Fibroblast of skin of back (primary cell): ENCODE measurements at regions not wholly inside any gene's neighbourhood (a gene's known extent, or its start where the extent isn't known, plus 50 kb on each side); places are given as distances from the start of the nearest gene placed in this dataset.

Source experiments
- DNase-seq: peaks from one replicate; pipeline ENCODE4 v3.0.0-alpha.2; 2013

- DNase-seq: no peak
Measured at GRCh38 chr5:74374656-74375055, 265.9 kb downstream of the ENC1 start.

DNA sequence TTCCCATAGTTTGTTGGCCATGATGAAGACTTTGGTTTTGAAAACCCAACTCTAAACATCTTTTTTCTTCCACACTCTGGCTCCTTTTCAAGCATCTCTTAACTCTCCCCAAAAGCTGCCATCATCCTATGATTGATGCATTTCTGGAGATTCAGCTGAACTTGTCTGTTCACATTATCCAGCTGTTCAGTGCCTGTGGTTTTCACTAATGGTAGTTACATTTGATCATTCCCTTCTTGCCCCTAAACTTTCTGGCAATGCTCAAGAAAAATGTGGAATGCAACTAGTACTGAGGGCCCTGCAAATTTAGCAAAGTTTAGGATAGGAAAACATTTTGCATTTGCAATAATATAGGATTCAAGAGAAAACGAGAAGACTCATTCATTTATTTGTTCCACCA lies 267.5 kb downstream of the ENC1 start:
- no peak for DNase-seq

DNA sequence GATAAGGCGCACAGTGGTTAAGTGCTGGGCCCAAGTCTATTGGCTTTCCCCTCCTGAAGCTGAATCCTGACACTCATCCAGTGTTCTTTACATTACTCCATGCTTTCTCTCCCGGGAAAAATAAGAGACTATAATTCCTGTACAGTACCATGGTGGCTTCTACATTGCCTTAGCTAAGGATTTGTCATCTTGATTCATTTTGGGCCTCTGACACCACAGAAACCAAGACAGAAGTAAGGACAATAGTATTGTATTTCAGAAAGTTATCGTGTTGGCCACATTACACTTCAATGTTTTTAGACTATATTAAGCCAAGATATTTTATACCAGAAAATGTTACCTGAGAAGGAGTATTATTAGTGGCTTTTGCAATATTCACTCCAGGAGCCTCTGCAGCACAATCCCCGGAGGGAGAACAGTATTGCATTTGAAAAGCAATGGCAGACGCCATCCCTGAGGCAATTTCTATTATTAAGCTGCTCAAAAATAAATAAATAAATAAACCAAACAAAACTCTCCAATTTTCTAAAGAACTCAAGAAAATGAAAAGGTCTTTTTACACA lies 267.9 kb downstream of the ENC1 start:
- DNase-seq: no peak

GRCh38 chr5:74372051-74372450 lies 268.5 kb downstream of the ENC1 start:
- no peak for DNase-seq

DNA sequence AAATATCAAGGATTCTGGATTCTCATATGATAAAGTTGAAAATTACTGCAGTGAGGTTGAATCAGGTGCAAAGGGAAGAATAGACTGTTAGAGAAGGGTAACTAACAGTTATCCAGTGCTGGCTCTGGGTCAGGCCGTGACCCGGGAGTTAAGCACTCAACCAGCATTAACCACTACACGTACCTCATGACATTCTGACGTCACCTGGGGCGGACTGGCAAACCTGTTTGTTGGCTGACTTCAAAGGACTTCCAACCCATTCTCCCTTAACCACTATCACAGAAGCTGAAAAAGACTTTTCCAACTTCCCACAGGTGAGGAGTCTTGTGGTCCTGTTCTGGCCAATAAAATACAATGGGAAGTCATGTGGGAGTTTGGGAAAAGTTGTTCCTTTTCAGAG lies 268.9 kb downstream of the ENC1 start:
- DNase-seq: no peak

DNA sequence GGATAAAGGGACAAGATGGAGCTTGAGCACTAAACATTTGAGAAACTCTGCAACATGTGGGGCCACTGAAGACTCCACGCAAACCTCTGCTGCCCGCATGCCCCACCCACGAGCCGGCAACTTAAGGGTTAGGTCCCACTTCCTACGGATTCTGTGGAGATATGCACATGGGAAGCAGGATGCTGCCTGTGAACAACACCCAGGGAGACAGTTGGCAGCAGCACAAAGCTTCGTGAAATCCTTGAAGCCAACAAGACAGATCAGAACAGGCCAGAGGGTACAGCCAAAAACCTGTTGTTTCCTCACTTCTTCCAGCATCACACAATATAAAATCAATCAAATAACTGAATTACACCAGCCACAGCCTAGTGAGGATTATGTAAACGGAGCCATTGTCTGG lies 270.4 kb downstream of the ENC1 start:
- no peak for DNase-seq

- no peak for DNase-seq
Measured at GRCh38 chr5:74369173-74369572, 271.4 kb downstream of the ENC1 start.

- no peak for DNase-seq
Measured at GRCh38 chr5:74367934-74368333, 272.6 kb downstream of the ENC1 start.

DNA sequence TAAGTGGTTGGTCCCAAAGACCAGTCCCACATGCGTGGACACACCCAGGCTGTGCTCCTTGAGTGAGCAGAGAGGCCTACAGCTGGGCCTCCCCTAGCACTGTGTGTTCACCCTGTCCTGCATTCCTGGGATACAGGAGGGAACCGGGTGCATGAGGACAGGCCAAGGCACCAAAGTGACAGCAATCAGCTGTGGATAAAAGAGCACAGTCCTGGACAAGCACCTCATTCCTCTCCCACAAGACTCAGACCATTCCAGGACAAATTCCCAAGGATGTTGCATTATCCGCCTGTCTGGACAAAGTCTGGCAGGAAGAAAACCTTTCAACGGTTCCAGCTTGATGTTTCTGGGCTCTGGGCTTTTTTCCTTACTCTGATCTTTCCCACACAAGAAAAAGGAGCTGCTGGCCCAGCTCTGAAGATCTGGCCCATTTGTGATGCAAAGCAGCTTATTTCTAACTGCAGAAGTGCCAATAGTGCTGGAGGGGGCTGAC lies 273.2 kb downstream of the ENC1 start:
- DNase-seq: no peak

DNA sequence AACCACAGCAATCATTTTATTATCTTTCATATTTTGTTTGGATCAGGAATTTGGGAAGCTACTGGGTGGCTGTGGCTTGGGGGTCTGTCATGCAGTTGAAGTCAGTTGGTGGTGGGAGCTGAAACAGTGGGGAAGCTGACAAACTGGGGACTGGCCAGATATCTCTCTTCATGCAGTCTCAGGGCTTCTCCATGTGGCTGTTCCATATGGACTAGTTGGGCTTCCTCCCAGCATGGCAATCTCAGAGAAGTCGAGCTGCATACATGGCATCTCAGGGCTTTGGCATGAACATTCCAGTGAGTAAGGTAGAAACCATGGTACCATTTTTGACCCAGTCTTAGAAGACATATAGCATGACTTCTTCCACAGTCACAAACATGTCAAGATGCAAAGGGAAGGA lies 274.8 kb downstream of the ENC1 start:
- no peak for DNase-seq

GRCh38 chr5:74364507-74364906 lies 276.0 kb downstream of the ENC1 start:
- no peak for DNase-seq

- no peak for DNase-seq
Measured at GRCh38 chr5:74363603-74364205, 276.8 kb downstream of the ENC1 start.

DNA sequence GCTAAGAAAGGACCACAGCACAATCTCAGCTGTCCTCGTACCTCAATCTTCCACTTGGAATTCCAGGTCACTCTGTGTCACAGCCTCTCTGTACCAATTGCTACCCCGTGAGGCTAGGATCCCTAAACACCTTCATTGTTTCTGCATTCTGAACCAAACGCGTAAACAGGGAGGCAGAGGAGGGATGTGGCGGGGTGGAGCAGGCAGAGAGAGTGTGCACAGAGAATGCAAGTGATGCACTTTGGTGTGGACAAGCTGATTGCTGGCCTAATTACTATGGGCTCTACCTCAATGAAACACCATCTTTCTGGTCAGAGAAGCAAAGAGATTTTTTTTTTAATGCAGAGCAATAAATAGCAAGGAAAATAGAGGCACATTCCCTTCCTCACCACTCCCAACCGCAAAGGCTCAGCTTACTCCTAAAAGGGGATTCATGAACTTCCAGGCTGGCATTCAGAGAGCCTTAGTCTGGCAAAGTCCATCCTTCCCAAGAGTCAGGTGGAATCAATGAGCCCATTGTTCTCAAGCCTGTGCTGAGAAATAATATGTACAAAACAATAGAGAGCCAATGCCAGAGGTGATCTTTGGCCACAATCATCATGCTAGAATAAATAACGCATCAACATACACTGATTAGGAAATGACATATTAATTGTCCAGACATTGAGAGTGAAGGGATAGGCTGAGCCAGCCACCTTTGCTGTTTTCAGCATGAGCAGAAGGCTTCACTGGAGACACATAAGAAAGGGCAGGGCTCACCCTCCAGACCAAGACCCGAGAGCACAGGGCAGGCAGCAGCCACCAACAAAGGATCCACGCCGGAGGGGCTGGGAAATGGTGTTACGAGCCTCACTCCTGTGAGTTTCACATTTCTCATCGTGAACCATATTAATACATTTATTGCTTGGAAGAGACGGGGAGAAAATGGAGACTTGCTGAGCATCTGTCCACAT lies 278.8 kb downstream of the ENC1 start:
- no peak for DNase-seq

DNA sequence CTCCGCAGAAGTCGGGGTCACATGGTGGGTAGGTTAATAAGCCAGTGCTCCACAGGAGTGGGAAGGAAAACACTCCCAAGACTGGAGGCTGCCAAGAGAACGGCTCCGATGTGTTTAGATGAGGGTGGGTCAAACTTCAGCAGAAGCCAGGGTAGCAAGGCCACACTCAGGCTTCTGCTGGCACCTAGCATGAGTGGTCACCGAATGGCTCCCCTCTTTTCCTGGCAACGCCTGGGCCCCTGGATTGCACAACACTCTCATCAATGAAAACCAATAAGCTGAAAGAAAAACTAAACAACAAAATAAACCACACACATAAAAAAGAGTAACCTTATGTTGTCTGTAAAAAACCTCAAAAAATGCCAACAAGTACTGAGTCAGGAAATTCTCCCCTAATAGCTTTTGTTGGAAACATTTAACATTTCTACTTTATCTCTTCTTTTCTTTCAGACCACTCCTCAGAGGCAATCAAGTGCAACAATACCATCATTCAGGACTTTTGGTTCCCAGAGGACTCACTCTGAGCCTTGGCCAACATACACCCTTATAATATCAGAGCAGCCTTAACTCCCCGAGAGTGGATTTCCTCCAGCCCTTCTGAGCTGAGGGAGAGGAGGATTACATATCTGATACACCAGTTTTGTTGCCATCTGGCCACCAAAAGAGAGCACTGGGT lies 279.9 kb downstream of the ENC1 start:
- DNase-seq: no peak

DNA sequence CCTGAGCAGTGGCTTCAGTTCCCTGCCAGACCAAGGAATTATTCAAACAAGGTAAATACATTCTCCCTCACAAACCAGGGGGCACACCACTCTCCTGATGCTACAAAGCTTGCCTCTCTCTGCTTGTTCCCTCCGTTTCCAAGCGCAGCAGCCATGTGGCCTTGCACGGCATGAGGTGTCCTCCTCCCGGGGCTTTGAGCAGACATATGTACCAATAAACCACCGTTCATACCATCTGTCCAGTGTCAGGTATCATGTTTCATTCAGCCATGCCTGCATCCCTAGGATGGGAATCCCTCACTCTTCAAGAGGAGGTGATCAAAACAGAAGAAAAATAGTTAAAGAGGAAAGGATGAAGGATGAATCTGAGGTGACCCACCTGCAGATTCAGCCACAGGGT lies 282.7 kb downstream of the ENC1 start:
- DNase-seq: no peak

DNA sequence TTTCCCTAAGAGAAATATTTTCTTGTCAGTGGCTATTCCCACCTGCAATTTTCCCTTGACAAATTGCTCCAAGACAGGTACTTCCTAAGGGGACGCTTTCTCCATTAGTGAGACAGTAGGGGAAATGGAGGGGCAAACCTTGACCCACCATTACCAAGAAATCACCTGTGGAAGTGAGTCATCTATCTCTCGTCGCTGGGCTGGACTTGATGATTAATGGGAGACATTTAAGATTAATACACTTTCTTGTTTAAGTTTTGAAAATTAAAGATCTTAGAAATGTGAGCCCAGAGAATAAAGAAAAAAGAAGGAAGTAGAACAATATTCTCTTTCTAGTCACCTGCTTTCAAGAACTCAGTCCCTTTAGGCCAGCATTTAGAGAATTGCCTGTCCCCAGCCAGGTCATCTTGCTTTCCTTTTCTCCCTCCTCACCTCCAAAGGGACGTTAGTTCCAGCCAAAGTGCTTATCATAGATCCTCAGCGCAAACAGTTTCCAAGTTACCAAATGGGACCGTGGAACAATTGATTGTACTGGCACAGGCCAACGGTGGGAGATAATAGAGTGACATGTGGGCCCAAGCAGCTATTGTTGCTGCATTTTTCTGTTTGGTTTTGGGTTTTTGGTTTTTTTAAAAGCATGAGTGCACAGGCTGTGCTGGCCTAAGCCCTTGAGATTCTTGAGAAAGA lies 284.4 kb downstream of the ENC1 start:
- DNase-seq: no peak

DNA sequence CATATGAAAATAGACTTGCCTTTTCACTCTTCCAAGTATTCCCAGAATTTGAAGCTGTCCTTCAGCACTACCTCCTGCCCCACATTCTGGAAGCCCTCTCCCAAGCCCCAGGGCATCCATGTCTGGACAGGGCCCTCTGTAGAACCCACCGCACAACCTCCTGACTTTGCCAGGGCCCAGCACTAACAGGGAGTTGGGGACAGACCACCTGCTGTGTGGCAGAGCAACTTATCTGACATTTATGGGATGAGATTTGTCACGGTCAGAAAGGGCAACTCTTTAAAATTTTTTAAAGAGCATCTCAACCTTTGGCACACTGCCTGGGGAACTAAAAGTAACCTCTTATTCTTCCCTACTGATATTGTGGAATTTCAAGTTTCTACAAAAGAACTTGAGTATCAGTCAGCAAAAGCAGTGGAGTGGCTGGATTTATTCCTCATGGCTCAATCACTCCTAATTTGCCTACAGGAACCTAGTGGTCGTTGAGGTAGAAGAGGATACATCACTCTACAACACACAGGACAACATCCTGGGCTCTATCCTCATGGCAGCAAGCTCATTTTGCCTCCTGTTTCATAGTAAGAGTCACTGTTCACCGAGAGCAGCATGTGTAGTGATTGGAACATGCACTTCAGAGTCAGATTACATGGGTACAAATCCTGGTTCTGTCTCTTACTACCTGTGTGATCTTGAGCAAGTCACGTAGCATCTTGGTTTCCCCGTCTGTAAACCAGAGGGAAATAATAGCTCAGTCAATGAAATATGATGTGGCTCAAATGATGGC lies 285.3 kb downstream of the ENC1 start:
- DNase-seq: no peak

DNA sequence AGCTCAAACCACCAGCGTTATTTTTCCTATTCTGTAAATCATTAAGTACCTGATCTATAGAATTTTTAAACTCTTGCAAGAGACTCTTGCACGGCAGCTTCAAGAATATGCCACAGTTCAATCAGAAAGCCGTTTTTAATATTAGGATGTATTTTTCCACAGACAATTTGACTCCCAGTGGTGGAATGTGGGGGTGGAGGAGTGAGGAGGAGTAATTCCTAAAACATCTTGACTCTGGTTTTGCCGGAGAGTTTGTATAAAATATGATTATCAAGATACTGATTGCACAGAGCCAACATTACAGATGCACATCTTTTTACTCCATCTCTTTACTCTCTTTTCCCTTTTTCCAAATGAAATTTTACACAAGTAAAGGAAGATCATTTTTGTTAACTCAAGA lies 288.3 kb downstream of the ENC1 start:
- no peak for DNase-seq

DNA sequence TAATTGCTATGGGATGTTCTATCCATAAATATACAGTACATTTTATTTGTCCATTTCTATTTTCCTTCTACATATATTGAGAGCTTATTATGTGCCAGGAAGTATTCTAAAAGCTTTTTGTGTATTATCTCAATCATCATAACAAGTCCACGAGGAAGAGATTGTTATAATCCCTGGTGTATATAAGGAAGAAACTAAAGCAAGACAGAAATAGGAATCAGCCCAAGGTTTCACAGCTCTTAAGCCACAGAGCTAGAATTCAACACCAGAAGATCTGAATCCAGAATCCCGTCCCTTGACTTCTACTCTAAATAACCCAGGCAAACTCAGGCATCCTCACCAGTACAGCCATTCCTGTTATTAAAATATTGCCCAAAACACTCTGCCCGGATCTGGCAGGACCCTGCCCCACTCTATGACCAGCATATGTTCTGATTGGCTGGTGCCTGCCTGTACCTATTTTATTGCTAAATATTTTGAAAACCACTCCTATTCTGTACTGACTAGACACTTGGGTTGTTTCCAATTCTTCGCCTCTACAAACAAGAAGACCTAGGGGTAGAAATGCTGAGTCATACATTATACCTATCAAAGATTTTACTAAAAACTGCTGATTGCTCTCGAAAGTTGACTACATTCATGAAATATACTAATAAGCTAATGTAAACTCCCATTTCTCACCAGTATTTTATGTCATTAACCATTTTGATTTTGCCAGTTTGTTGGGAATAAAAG lies 297.4 kb downstream of the ENC1 start:
- DNase-seq: no peak

DNA sequence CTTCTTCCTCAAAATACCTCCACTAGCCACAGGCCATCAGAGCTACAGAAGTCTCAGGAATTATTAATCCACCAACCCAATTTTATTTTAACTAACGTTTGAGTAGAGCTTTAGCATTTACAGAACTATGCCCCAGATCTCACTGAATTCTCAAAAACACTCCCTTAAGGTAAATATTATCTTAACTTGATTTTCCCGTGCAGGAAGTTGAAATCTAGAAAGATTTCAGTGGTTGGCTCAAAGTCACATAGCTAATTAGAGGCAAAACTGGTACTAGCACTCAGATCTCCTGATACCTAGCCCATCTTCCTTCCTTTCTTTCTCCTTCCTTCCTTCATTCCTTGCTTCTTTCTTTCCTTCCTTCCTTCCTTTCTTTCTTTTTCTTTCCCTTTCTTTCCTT lies 298.3 kb downstream of the ENC1 start:
- DNase-seq: no peak

- no peak for DNase-seq
Measured at GRCh38 chr5:74341221-74341620, 299.3 kb downstream of the ENC1 start.
